Central memory CD4-positive, alpha-beta T cell (primary cell): ENCODE measurements at regions not wholly inside any gene's neighbourhood (a gene's known extent, or its start where the extent isn't known, plus 50 kb on each side); places are given as distances from the start of the nearest gene placed in this dataset.
"Not testable (repeated sequence)": the region's sequence is repeated elsewhere in the genome, so short reads cannot be mapped to it uniquely, and the experiment has no call there.

Source experiments
- DNase-seq: peaks from one replicate; pipeline ENCODE4 v3.0.0; 2022

DNA sequence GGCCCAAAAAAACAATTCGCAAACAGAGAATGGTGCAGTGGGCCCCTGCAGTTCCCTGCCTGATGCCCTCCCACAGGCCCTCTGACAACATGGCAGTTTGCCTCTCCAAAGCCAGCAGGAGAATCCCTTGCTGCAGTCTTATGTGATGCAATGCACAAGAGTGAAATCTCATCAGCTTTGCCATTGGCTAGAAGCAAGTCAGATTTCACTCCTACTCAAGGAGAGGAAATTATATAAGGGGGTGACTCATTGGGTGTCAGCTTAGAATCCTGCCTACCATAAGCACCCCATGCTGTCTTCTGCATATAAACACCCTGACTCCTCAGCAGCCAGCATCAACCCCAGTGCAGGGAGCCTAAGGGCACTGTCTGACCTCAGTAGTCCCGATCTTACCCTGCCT is 157.3 kb upstream of the LDB2 start:
- no peak for DNase-seq

DNA sequence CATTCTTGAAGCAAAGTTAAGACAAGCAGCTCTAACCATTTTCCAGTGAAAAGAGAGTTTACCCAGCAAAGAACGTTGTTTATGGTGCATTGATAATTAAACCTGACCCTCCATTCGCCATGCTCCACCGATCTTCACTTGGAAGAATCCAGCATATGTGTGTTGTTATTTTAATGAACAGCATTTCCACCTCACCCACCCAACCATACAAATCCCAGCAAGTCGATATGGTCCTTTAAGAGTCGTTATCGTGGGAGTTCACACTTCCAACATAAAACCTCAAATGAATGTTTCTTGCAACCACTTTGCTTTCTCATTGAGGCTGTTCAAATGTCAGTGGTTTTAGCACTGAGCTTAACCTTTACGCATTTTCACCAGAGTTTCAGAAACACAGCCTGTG is 147.4 kb upstream of the LDB2 start:
- DNase-seq: no peak

DNA sequence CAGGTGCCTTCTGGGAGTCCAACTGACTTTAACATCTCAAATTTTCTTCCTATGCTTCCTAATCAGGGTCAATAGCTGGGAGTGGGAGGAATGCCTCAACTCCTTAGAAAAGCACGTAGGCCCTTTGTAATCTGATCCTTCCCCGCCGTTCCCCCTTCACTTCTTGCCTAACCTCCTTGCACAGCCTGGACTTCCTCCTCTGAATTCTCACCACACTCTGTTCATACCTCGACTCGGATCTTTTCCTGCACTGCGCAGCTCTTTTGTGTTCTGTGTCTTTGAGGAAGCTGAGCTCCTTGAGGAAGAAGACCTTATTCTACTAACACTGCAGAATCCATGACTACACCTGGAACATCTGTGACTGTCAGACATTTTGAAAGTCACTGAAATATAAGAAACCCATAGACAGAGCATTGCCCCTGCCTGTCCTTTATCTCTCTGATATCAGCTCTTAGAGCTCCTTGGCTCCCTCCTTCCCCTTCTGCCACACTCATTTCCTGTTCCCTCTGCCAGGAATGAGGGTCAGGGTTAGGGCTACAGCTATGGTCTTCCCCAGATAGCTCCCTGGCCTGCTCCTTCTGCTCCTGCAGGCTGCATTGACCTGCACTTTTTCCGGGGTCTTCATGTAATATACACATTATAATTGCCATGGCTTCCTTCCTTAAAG is 140.2 kb upstream of the LDB2 start:
- no peak for DNase-seq

DNA sequence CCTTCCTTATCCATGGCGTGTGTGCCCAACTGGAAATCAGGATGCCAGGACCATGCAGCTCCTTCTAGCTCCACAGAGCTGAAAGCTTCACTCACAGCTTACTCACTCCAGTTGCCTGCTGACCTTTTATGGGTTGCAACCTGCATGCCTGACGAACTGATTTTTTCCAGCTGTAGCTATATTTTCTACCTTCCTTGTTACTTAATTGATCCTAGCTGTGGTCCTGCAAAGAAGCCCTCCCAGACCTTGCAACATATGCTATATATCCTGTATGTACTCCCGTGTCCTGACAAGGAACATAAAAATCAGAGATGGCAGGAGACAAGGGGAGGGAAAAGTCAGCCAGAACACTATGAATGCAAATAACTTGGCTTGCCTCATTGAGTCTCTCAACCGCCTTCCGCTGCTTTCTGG is 135.3 kb upstream of the LDB2 start:
- DNase-seq: no peak

DNA sequence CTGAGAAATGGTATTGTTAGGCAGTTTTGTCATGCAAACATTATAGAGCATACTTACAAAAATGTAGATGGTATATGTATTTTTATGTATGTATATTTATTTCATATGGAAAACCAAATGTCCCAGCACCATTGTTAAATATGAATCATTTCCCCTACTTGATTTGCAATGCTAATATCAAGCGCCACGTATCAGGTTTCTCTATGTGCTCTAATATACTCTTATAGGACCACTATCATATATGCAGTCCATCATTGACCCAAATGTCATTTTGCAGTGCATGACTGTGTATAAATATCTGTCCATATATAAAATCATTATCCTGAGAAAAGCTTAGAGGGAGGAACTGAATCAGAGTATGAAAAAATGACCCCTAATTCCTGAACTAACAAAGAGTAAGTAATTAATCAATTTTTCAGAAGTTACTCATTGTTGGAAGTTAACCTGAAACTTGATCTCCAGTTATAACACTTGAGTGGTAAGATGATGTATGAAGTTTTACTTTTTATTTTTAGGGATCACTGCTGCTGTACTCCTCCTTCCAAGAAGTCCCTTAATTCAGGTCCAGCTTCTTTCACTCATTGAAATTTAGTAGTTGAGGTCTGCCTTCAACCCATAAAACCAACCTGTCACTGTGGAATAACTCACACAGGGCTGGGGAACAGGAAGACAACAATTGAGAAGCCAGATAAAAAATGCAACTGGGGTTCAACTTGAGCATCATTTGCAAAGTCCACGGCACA is 134.8 kb upstream of the LDB2 start:
- DNase-seq: no peak

DNA sequence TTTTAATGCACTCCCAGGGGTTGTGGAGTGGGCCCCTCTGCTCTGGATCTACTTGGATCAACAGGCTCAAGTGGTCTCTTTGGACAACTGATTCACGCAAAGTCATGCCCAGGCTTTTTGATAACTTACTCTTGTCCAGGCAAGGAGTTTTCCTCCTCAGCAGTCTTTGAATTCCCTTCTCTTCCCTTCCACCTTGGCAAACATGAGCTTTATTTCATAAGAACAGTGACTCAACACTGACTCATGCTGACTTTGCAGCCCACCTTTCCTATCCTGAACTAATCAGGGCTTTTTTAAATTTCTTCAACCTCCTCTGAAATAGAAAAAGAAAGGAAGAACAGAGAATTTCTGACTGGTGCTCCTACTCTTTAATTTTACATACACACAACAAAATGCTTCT is 132.1 kb upstream of the LDB2 start:
- DNase-seq: no peak

DNA sequence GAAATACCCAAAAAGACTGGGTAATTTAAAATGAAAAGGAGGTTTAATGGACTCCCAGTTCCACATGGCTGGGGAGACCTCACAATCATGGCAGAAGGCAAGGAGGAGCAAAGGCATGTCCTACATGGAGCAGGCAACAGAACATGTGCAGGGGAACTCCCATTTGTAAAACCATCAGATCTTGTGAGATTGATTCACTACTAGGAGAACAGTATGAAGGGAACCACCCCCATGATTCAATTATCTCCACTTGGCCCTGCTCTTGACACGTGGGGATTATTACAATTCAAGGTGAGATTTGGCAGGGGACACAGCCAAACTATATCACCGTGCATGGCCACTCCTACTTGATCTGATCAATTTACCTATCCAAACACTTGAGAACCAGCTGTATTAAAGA is 131.5 kb upstream of the LDB2 start:
- DNase-seq: no peak

DNA sequence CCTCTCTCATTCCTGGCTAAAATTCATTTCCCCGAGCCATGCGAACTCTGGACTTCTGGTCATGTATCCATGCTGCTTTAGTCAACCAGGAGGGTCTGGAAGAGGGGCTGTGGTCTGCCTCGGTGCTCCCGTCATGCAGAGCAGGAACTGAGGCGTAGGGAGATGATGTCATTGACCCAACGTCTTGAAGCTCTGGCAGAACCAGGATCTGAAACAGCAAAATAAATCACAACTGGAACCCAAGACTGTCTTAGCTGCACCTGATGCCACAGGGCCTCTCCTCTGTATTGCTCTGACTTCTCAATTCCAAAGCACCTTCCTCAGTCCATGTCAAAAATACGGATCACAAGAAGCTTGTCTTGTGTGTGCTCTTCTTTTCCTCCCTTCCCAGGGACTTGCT is 131.0 kb upstream of the LDB2 start:
- no peak for DNase-seq

DNA sequence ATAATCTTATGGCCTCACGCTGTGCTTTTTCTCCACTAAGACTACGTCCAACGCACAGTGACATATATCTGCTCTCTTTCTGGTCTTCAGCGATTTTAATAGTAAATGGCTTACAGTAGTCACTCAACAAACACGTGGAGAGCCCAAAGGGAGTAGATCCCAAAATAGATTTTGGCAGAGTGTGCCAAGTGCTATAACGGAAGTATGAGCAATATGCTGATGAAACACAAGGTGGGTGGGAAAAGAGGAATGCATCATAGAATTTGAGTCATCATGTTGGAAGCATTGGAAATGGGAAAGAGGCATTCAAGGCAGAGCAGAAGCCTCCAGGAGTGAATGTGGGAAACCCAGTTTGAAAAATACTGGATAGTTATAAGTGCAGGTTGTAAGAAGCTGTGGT is 129.1 kb upstream of the LDB2 start:
- no peak for DNase-seq

DNA sequence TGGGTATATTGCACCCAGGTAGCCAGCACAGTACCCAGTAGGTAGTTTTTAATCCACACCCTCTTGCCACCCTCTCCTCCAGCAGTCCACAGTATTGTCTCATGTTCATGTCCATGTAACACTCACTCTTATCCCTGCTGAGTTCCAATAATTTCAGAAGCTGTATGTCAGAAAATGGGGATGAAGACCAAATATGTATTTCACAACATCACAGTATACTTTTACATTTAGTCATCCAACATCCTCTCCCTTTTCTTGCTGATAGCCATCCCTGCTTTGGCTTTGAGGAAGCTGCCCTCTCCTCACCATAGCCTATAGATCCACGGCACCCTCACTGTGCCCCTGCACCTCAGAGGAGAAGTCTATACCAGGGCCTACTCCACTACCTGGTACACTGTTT is 126.0 kb upstream of the LDB2 start:
- no peak for DNase-seq

DNA sequence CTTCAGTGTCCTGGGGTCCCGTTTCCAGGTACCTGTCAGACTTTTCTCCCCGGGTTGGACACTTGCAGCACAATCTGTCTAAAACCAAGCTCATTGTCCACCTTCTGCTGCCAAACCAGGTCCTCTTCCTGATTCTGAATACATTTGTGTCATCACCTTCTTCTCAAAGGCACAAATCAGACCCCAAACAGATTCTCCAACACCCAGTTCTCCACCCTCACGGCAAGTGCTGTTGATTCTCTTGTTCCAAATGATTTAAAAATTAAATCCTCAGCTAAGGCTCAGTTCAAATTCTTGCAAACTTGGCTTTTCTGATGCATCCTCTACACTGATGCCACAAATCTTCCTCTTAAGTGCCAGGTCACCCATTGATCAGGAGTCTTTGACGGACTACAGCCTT is 122.5 kb upstream of the LDB2 start:
- no peak for DNase-seq

DNA sequence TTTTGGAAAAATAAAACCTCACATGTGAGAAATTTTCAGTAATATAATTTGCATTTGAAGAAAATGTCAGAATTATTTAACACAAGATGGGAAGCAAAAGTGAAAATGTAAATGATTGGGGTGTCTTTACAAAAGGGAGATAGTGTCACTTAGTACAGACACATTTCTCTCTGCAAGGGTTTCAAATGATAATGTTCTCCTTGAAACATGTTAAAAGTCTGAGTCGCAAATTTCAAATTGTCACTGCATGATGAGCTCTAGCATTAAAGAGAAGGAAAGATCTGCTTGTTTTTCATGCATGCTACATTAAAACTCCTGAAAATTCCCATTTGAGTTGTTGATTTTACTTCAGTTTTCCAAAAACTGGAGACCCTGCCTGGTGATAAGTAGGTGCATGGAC is 122.0 kb upstream of the LDB2 start:
- DNase-seq: no peak

DNA sequence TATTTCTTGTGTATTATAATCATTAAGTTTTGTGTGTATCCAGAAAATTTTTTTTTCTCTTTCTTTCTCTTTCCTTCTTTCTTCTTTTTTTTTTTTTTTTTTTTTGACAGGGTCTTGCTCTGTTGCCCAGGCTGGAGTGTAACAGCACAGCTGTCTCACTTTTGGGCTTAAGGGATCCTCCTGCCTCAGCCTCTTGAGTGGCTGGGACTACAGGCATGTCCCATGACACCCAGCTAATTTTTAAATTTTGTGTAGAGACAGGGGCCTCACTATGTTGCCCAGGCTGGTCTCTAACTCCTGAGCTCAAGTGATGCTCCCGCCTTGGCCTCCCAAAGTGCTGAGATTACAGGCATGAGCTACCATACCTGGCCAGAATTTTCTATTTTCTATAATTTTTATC is 120.2 kb upstream of the LDB2 start:
- DNase-seq: not testable (repeated sequence)

DNA sequence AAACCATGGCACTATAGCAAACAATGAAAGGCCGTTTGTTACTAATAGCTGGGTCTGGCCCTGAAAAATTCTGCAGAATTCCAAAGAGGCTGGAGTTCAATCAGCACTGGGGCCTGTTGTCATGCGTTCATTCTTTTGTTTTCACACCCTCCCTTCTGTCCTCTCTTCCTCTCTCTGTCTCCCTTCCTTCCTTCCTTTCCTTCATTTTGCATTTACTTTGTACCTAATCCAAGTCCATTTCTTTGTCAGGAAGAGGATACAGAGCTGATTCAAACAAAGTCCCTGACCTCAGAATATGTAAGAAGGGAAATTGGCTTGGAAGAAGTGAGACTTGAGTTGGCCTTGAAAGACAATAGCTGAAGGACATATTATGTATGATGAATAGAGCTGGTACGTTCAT is 119.6 kb upstream of the LDB2 start:
- DNase-seq: no peak

DNA sequence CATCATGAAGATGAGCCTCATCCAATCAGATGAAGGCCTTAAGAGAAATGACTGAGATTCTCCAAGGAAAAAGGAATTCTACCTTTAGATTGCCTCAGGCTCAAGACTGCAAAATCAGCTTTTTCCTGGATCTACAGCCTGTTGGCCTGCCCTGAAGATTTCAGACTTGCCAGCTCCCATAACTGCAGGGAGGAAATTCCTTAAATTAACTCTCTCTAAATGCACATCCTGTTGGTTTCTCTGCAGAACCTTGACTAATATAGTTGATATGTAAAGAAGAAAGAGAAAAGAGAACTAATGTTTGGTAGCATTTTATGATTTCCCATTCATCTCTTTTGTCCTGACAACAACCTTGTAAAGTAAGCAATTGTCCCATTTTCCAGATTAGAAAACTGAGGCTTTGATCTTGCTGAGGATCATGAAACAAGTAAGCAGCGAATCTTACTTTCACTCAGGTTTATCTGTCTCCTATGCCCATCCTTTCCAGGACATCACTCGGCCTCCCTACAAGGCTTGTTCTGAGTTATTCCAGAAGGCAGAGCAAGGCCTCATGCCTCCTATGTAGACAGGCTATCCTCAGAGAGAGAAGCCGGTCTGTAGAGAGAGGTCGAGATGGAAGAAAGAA is 115.0 kb upstream of the LDB2 start:
- no peak for DNase-seq

DNA sequence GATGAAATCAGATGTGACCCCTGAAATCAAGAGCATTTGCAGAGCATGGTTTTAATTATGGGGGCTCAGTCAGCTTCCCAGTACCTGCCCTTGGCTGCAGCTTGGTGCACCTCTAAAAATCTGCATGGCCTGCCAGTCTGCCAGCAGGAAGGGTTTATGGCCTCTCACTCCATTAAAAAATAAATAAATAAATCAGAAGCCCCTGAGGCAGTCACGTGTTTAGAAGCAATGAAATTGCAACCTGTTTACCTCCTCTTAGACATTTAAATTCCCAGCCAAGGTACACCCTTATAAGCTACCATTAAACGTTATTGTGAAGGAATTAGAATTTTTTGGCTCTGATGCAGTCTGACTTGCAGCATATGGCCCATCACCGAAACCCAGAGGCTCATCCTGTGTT is 114.0 kb upstream of the LDB2 start:
- DNase-seq: no peak

DNA sequence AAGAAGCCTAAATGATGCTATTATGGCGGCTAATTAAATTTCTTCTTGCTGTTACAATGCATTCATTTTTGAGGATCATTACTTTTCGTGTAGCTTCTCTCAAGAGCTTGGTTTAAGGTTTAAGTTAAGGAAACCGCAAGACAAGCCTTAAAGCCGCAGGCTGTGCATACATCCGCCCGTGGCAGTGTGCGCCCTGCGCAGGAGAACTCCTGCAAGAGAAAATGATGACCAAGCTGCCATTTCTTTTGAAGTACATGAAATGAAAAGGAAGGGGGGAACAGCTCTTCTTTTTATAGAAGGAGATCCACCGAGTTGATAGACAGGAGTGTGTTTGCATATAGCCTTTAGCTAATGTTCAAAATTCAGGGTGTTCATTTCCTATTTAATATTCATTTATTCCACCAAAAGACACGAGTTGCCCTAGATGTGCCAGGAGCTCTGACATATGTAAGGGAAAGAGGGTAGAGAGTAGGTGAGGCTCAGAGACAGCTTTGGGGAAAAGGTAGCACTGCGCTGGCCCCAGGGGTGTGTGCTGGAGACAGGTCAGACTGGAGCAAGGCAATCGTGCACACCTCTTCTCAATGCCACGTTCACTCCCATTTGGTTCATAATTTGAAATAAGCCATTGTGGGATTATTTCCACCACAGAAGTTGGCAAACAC is 112.1 kb upstream of the LDB2 start:
- no peak for DNase-seq

DNA sequence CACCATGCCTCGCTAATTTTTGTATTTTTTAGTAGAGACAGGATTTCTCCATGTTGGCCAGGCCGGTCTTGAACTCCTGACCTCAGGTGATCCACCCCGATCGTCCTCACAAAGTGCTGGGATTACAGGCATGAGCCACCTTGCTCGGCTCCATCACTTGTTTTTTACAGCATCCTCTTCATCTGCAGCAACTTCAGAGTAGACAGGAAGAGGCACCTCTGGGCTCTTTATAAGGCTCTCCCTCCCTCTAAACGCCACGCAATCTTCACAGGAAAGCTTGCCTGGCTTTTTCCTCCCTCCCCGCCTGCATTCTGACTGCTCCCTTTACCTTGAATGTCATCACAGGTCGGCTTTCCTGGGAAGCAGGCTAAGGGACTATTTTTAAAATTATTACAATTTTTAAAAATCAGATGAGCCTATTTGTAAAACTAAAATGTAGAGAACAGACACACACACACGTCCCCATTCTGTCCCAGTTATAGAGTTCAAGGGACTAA is 111.5 kb upstream of the LDB2 start:
- no peak for DNase-seq

DNA sequence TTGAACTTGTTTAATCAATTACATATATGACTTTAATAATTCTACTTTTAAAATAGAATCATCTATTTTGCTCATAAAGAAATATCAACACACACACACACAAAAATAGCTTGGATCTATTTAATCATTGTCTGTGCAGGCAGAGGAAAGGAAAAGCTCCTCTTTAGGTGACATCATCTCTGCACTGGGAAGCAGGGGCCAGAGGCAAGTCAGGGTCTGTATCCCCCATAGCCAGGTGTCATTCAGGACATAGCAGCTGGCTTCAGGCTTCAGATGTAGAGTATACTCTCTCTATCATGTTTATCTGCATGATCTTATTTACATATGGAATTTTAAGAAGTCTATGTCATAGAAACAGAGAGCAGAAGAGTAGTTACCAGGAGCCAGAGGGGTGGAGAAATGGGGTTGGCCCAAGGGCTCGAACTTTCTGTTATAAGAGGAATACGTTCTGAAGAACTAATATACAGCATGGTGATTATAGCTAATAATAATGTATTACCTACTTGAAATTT is 110.4 kb upstream of the LDB2 start:
- no peak for DNase-seq

DNA sequence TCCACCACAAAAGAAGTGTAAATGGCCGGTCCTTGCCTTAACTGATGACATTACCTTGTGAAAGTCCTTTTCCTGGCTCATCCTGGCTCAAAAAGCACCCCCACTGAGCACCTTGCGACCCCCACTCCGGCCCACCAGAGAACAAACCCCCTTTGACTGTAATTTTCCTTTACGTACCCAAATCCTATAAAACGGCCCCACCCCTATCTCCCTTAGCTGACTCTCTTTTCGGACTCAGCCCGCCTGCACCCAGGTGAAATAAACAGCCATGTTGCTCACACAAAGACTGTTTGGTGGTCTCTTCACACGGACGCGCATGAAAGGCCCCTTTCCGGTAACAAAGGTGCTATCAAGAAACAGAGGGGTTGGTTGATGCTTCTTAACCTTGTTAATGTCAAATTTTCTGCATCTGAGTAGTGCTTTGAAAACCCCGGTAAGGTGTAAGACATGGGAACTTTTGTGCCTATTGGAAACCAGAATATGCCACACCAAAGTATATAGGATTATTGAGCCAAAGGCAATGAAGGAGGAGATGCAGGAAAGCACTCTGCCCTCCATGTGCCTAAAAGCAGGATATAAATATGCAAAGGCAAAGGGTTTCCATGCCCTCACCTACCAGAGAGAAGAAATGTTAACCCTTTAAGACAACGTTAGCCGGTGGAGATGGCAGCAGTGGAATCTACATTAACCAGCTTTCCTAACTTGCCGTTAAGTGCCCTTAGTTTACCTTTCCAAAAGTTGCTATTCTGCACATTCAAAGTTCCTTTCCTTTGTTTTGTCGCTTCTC is 105.4 kb upstream of the LDB2 start:
- not testable (repeated sequence) for DNase-seq

DNA sequence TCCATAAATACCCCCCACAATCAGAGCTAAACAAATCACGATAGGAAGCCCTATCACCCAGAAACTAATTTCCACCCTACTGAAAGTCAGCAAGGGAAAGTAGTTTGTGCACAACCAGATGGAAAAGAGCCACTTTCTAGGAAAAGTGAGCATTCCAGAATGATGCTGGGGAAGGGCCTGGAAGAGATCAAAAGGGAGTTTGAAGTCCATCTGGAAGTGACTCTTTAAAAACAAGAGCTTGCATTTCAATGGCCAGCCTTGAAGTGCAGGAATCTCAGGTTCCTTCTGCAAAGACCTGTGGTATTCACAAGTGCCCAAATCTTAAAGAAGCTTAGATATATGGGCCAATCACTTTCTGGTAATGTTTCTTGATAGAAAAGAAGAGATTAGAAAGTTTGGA is 97.0 kb upstream of the LDB2 start:
- DNase-seq: no peak
